ENCODE measurements at regions not wholly inside any gene's neighbourhood (a gene's known extent, or its start where the extent isn't known, plus 50 kb on each side); places are given as distances from the start of the nearest gene placed in this dataset.

- TF ChIP-seq CTCF (IDR thresholded peaks at IDR 0.05; ENCODE audit: extremely low read depth in 1 of 2, insufficient read depth in 1 of 2, low read depth in 1 of 2, low read length in 2 of 2): no peak
- no peak for TF ChIP-seq POLR2A (IDR thresholded peaks at IDR 0.05; ENCODE audit: low read depth, low read length)
These were observed 101.3 kb upstream of the CTBP2 start for GRCh38 chr10:125261491-125262186.
